HL-60 (cell line): ENCODE measurements at regions not wholly inside any gene's neighbourhood (a gene's known extent, or its start where the extent isn't known, plus 50 kb on each side); places are given as distances from the start of the nearest gene placed in this dataset.

Experiments used
- POLR2AphosphoS5 ChIP-seq: IDR thresholded peaks from 2 replicates; pipeline ENCODE4 v1.6.1; 2012; ENCODE audit warnings: low read depth
- SPI1 ChIP-seq: IDR thresholded peaks from 2 replicates; pipeline ENCODE4 v1.6.1; 2012; ENCODE audit warnings: low read depth, mild to moderate bottlenecking, borderline replicate concordance
- TF ChIP-seq, protein P1 (sequence below): IDR thresholded peaks from one replicate; pipeline ENCODE4 v1.5.1; 2011; ENCODE audit warnings: low read length, control low read depth, inconsistent platforms; ENCODE audit not compliant: insufficient read depth

DNA sequence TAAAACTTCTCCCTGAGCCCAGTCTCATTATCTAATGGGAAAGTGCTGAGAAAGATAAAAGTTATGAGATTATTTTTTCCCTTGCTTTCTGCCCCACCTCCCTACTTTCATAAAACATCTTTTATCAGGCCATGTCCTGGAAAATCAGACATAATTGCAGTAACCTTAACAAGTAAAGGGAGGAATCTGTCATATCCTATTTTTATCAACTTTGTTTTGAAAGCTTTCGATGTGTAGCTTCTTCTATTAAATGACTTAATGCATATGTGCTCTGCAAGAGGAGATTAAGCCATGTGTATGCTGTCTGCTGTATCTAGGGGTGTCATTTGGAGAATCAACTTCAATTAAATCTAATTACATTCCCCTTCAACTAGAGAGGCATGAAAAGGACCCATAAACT lies 408.9 kb downstream of the CBLN4 start:
- no peak for TF ChIP-seq POLR2AphosphoS5
- TF ChIP-seq, protein P1, sequence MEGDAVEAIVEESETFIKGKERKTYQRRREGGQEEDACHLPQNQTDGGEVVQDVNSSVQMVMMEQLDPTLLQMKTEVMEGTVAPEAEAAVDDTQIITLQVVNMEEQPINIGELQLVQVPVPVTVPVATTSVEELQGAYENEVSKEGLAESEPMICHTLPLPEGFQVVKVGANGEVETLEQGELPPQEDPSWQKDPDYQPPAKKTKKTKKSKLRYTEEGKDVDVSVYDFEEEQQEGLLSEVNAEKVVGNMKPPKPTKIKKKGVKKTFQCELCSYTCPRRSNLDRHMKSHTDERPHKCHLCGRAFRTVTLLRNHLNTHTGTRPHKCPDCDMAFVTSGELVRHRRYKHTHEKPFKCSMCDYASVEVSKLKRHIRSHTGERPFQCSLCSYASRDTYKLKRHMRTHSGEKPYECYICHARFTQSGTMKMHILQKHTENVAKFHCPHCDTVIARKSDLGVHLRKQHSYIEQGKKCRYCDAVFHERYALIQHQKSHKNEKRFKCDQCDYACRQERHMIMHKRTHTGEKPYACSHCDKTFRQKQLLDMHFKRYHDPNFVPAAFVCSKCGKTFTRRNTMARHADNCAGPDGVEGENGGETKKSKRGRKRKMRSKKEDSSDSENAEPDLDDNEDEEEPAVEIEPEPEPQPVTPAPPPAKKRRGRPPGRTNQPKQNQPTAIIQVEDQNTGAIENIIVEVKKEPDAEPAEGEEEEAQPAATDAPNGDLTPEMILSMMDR = no peak
- TF ChIP-seq SPI1 = no peak
